ENCODE measurements at regions not wholly inside any gene's neighbourhood (a gene's known extent, or its start where the extent isn't known, plus 50 kb on each side); places are given as distances from the start of the nearest gene placed in this dataset.
"Not testable (repeated sequence)": the region's sequence is repeated elsewhere in the genome, so short reads cannot be mapped to it uniquely, and the experiment has no call there.

DNA sequence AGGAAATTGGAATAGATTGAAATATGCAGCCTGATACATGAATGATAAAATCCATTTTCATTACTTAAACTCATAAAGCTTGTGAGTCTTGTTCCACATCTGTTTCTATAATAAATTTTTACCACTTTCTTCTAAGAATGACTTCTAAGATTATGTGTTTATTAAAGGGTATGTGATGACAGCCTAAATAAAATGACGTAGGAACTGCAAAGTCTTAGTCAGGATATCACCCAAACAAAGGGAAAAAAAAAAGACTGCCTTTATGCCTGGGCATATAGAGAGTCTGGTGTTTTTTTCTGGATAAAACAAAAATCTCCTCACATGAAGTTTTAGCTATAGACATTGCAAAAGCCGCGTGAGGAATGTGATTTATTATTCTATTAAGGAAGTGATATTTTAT lies 844.0 kb downstream of the DIPK2A start:
- no peaks in the 10 kb centered on the region for H3K4me1 Mint-ChIP-seq
- Histone ChIP-seq H3K9me3 (ENCODE audit: low read length) (no peaks in the 10 kb centered on the region), H3K4me3 (ENCODE audit: low read length) (no peak overlapping the region), H3K27me3 (ENCODE audit: insufficient read depth, low read length, poor library complexity, severe bottlenecking) (no peaks in the 10 kb centered on the region), H3K27ac (ENCODE audit: low read depth, low read length) (no peak overlapping the region), H3K36me3 (ENCODE audit: insufficient read depth, low read length) (no peaks in the 10 kb centered on the region), H3K4me1 (ENCODE audit: insufficient read depth, low read length) (no peaks in the 10 kb centered on the region)
- no peaks in the 10 kb centered on the region for H3K27me3 Mint-ChIP-seq
- H3K36me3 Mint-ChIP-seq: no peaks in the 10 kb centered on the region
- H3K9me3 Mint-ChIP-seq: peaks cover 0 to 8% (median 2%) of the 10 kb centered on the region in 5 donors
- POLR2A ChIA-PET: no interaction called here
- CTCF ChIA-PET: no interaction called here
- no peak overlapping the region for H3K4me3 Mint-ChIP-seq
- no peak overlapping the region for H3K27ac Mint-ChIP-seq
- DNase-seq: no peak

DNA sequence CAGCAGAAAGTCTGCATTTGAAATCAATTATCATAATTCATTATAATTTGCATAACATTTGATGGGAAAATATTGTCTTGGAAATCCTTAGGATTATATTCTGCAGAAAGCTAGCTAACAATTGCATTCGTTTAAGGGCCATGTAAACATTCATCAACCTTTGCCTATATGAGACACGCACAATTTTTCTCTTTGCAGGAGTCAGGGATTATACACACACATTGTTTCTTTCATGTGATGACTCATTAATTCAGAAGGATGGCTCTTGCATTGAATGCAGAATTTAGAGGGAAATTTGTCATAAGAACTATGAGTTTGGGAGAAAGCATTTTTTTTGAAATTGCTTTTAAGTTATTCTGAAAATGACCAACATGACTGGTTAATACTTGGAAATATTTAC lies 844.7 kb downstream of the DIPK2A start:
- H3K4me1 Mint-ChIP-seq: no peaks in the 10 kb centered on the region
- no peaks in the 10 kb centered on the region for H3K36me3 Mint-ChIP-seq
- DNase-seq: no peak
- ChIA-PET POLR2A (no interaction called here), CTCF (no interaction called here)
- no peaks in the 10 kb centered on the region for H3K27me3 Mint-ChIP-seq
- Histone ChIP-seq H3K27ac (ENCODE audit: low read depth, low read length) (no peak overlapping the region), H3K4me1 (ENCODE audit: insufficient read depth, low read length) (no peaks in the 10 kb centered on the region), H3K36me3 (ENCODE audit: insufficient read depth, low read length) (no peaks in the 10 kb centered on the region), H3K9me3 (ENCODE audit: low read length) (no peaks in the 10 kb centered on the region), H3K27me3 (ENCODE audit: insufficient read depth, low read length, poor library complexity, severe bottlenecking) (no peaks in the 10 kb centered on the region), H3K4me3 (ENCODE audit: low read length) (no peak overlapping the region)
- peaks cover 0 to 8% (median 2%) of the 10 kb centered on the region in 5 donors for H3K9me3 Mint-ChIP-seq
- no peak overlapping the region for H3K27ac Mint-ChIP-seq
- H3K4me3 Mint-ChIP-seq: no peak overlapping the region

GRCh38 chr3:144818973-144819372 lies 847.4 kb downstream of the DIPK2A start:
- Histone ChIP-seq H3K4me3 (ENCODE audit: low read length) (no peak overlapping the region), H3K27ac (ENCODE audit: low read depth, low read length) (no peak overlapping the region), H3K4me1 (ENCODE audit: insufficient read depth, low read length) (no peaks in the 10 kb centered on the region), H3K9me3 (ENCODE audit: low read length) (no peaks in the 10 kb centered on the region), H3K27me3 (ENCODE audit: insufficient read depth, low read length, poor library complexity, severe bottlenecking) (no peaks in the 10 kb centered on the region), H3K36me3 (ENCODE audit: insufficient read depth, low read length) (no peaks in the 10 kb centered on the region)
- DNase-seq: no peak
- H3K27me3 Mint-ChIP-seq: no peaks in the 10 kb centered on the region
- no peak overlapping the region for H3K4me3 Mint-ChIP-seq
- peaks cover 0 to 8% (median 2%) of the 10 kb centered on the region in 5 donors for H3K9me3 Mint-ChIP-seq
- ChIA-PET CTCF (no interaction called here), POLR2A (no interaction called here)
- H3K4me1 Mint-ChIP-seq: no peaks in the 10 kb centered on the region
- no peaks in the 10 kb centered on the region for H3K36me3 Mint-ChIP-seq
- no peak overlapping the region for H3K27ac Mint-ChIP-seq

- H3K27ac Mint-ChIP-seq; H3K4me3 Mint-ChIP-seq; H3K27me3 Mint-ChIP-seq; POLR2A ChIA-PET; H3K4me1 Mint-ChIP-seq; H3K9me3 Mint-ChIP-seq; H3K4me1 ChIP-seq (ENCODE audit: insufficient read depth, low read length); H3K27ac ChIP-seq (ENCODE audit: low read depth, low read length); H3K9me3 ChIP-seq (ENCODE audit: low read length); H3K36me3 ChIP-seq (ENCODE audit: insufficient read depth, low read length); H3K27me3 ChIP-seq (ENCODE audit: insufficient read depth, low read length, poor library complexity, severe bottlenecking); CTCF ChIA-PET; H3K4me3 ChIP-seq (ENCODE audit: low read length); H3K36me3 Mint-ChIP-seq; DNase-seq: not testable (repeated sequence)
Observed at GRCh38 chr3:144820232-144820631, 848.6 kb downstream of the DIPK2A start.

- Histone ChIP-seq H3K4me3 (ENCODE audit: low read length) (no peak overlapping the region), H3K27me3 (ENCODE audit: insufficient read depth, low read length, poor library complexity, severe bottlenecking) (no peaks in the 10 kb centered on the region), H3K27ac (ENCODE audit: low read depth, low read length) (no peak overlapping the region), H3K36me3 (ENCODE audit: insufficient read depth, low read length) (no peaks in the 10 kb centered on the region), H3K9me3 (ENCODE audit: low read length) (no peaks in the 10 kb centered on the region), H3K4me1 (ENCODE audit: insufficient read depth, low read length) (no peaks in the 10 kb centered on the region)
- Mint-ChIP-seq H3K4me1 (no peaks in the 10 kb centered on the region), H3K27ac (no peak overlapping the region), H3K36me3 (no peaks in the 10 kb centered on the region), H3K27me3 (no peaks in the 10 kb centered on the region), H3K4me3 (no peak overlapping the region), H3K9me3 (peaks cover 2 to 8% (median 4%) of the 10 kb centered on the region in 5 donors)
- ChIA-PET CTCF (no interaction called here), POLR2A (no interaction called here)
- no peak for DNase-seq
Observed at GRCh38 chr3:144820726-144821125, 849.1 kb downstream of the DIPK2A start.

GRCh38 chr3:144821583-144821982 lies 850.0 kb downstream of the DIPK2A start:
- POLR2A ChIA-PET: no interaction called here
- no peaks in the 10 kb centered on the region for H3K9me3 ChIP-seq (ENCODE audit: low read length)
- Mint-ChIP-seq H3K4me1 (no peaks in the 10 kb centered on the region), H3K4me3 (no peak overlapping the region), H3K27me3 (no peaks in the 10 kb centered on the region), H3K36me3 (no peaks in the 10 kb centered on the region), H3K9me3 (peaks cover 2 to 11% (median 4%) of the 10 kb centered on the region in 5 donors), H3K27ac (no peak overlapping the region)
- no peak overlapping the region for H3K4me3 ChIP-seq (ENCODE audit: low read length)
- H3K4me1 ChIP-seq (ENCODE audit: insufficient read depth, low read length): no peaks in the 10 kb centered on the region
- no peak for DNase-seq
- H3K36me3 ChIP-seq (ENCODE audit: insufficient read depth, low read length): no peaks in the 10 kb centered on the region
- CTCF ChIA-PET: no interaction called here
- no peaks in the 10 kb centered on the region for H3K27me3 ChIP-seq (ENCODE audit: insufficient read depth, low read length, poor library complexity, severe bottlenecking)
- no peak overlapping the region for H3K27ac ChIP-seq (ENCODE audit: low read depth, low read length)

GRCh38 chr3:144822671-144823070 lies 851.0 kb downstream of the DIPK2A start:
- H3K36me3 Mint-ChIP-seq: no peaks in the 10 kb centered on the region
- H3K4me1 Mint-ChIP-seq: no peaks in the 10 kb centered on the region
- H3K4me3 Mint-ChIP-seq: no peak overlapping the region
- Histone ChIP-seq H3K9me3 (ENCODE audit: low read length) (no peaks in the 10 kb centered on the region), H3K27ac (ENCODE audit: low read depth, low read length) (no peak overlapping the region), H3K27me3 (ENCODE audit: insufficient read depth, low read length, poor library complexity, severe bottlenecking) (no peaks in the 10 kb centered on the region), H3K36me3 (ENCODE audit: insufficient read depth, low read length) (no peaks in the 10 kb centered on the region), H3K4me3 (ENCODE audit: low read length) (no peak overlapping the region), H3K4me1 (ENCODE audit: insufficient read depth, low read length) (no peaks in the 10 kb centered on the region)
- ChIA-PET CTCF (no interaction called here), POLR2A (no interaction called here)
- peaks cover 2 to 11% (median 4%) of the 10 kb centered on the region in 5 donors for H3K9me3 Mint-ChIP-seq
- H3K27ac Mint-ChIP-seq: no peak overlapping the region
- no peaks in the 10 kb centered on the region for H3K27me3 Mint-ChIP-seq
- DNase-seq: no peak

DNA sequence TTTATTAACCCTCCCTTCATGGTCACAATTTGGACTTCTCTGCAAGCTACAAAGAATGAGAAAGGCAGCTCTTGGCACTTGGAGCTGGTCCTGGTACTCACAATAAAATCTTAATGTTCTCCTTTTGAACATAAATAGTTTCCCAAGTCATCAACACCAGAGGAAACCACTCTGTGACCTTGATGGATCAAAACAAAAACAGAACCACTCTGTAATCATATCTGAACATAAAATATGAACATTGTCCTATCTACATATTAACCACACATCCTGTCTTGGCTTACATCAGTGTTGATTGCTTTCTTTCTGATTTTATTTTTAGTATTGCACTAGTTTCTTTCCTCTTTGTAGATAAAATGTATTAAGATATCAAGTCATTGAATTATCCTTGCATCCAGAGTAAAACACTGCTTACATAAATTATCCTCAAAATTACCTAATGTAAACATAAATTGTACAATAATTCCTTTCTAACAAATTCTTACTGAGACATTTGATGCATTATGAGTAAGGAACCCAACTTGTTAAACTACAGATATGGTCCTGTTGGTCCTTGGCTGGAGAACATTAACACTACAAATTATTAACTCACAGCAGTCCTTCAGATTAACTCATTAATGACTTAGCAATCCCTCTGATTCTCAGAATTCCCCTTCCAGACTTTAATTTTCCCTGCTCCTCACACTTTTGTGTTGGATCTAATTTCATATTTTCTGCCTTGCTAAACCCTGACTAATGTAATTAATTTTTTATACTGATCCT lies 860.5 kb downstream of the DIPK2A start:
- Histone ChIP-seq H3K27ac (ENCODE audit: low read depth, low read length) (no peak overlapping the region), H3K36me3 (ENCODE audit: insufficient read depth, low read length) (no peaks in the 10 kb centered on the region), H3K4me1 (ENCODE audit: insufficient read depth, low read length) (no peaks in the 10 kb centered on the region), H3K9me3 (ENCODE audit: low read length) (no peaks in the 10 kb centered on the region), H3K4me3 (ENCODE audit: low read length) (no peak overlapping the region), H3K27me3 (ENCODE audit: insufficient read depth, low read length, poor library complexity, severe bottlenecking) (no peaks in the 10 kb centered on the region)
- ChIA-PET POLR2A (no interaction called here), CTCF (no interaction called here)
- Mint-ChIP-seq H3K4me1 (no peaks in the 10 kb centered on the region), H3K36me3 (no peaks in the 10 kb centered on the region), H3K4me3 (no peak overlapping the region), H3K27me3 (no peaks in the 10 kb centered on the region), H3K27ac (no peak overlapping the region), H3K9me3 (peaks cover 2 to 11% (median 5%) of the 10 kb centered on the region in 5 donors)
- no peak for DNase-seq

- H3K4me3 Mint-ChIP-seq: no peak overlapping the region
- CTCF ChIA-PET: no interaction called here
- H3K27me3 ChIP-seq (ENCODE audit: insufficient read depth, low read length, poor library complexity, severe bottlenecking): no peaks in the 10 kb centered on the region
- DNase-seq: no peak
- no peaks in the 10 kb centered on the region for H3K4me1 ChIP-seq (ENCODE audit: insufficient read depth, low read length)
- no peaks in the 10 kb centered on the region for H3K27me3 Mint-ChIP-seq
- no peaks in the 10 kb centered on the region for H3K36me3 ChIP-seq (ENCODE audit: insufficient read depth, low read length)
- no peaks in the 10 kb centered on the region for H3K36me3 Mint-ChIP-seq
- H3K4me1 Mint-ChIP-seq: no peaks in the 10 kb centered on the region
- no peak overlapping the region for H3K4me3 ChIP-seq (ENCODE audit: low read length)
- no peak overlapping the region for H3K27ac ChIP-seq (ENCODE audit: low read depth, low read length)
- POLR2A ChIA-PET: no interaction called here
- H3K27ac Mint-ChIP-seq: no peak overlapping the region
- no peaks in the 10 kb centered on the region for H3K9me3 ChIP-seq (ENCODE audit: low read length)
- H3K9me3 Mint-ChIP-seq: peaks cover 4 to 17% (median 8%) of the 10 kb centered on the region in 5 donors
Observed at GRCh38 chr3:144839991-144840390, 868.4 kb downstream of the DIPK2A start.

Data from CD8-positive, alpha-beta memory T cell (primary cell).